Activated CD4-positive, alpha-beta T cell treated with anti-CD3 and anti-CD28 coated beads for 48 hours (primary cell): ENCODE measurements at regions not wholly inside any gene's neighbourhood (a gene's known extent, or its start where the extent isn't known, plus 50 kb on each side); places are given as distances from the start of the nearest gene placed in this dataset.

Experiments
- DNase-seq: peaks from one replicate; pipeline ENCODE4 v3.0.0-alpha.2; 2020

DNA sequence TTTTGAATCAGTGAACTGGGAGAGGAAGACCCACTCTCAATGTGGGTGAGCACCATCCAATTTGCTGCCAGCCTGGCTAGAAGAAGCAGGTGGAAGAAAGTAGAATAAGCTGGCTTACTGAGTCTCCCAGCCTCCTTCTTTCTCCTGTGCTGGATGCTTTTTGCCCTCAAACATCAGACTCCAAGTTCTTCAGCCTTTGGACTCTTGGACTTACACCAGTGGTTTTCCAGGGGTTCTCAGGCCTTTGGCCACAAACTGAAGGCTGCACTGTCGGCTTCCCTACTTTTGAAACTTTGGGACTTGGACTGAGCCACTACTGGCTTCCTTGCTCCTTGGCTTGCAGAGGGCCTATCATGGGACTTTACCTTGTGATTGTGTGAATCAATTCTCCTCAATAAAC, 804.2 kb upstream of the SLITRK1 start:
- no peak for DNase-seq

DNA sequence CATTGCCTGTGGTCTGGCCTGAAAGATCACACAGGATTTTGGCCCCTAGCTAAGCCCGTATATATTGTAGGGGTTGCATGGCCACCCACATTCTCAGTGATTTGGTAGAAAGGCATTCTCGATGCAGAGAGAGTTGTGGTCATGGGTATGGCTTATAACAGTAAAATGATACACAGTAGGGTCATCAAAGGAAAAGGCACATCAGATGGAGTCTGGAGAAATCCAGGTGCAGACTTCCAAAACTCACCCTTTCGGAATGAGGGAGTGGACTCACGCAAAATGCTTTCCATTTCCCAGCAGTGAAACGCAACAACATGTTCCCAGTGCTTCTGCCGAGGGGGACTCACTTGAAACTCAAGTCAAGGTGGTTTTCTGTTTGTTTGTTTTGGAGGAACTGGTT, 802.5 kb upstream of the SLITRK1 start:
- DNase-seq = no peak

DNA sequence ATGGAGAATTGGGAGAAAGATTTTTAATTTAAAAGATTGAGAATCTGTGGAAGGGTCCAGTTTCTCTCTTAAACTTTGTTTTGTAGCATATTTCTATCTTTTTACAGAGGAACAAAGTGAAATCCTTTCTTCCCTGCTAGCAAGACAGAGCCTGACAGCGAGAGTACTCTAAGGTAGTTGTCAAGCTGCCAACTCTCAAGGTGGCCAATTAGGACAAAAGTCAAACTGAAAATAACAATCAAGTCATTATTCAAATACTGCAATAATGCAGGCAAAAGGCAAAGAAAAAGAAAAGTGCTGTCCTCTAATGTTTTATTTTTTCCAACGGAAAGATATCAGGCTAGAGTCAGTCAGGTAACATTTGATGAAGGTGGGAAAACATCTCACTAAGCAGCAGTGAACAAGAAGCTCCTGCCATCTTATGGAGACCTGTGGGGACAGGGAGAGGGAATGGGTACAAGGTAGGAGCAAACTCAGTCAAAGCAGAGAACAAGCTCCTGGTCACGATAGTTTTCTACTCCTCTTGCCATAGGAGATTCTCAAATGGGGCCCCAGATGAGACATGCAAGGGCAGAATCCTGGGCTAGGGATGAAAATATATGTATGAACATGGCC, 801.9 kb upstream of the SLITRK1 start:
- no peak for DNase-seq

DNA sequence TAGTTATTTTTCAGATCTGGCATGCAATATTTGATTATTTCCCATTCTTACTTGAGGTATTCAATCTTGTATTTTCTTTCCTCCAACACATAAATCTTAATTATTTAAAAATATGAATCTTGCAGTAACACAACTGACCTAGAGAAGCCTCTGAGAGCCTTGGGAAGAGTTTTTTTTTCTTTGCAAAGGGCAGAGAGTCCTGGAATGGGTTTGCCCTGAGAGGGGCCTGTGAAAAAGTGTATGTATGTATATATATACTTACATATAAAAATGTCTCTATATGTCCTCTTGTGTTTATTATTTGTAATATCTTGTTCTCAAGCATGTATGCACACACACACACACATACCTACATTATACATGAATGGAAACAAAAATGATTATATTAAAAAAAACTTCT, 801.2 kb upstream of the SLITRK1 start:
- DNase-seq = no peak

DNA sequence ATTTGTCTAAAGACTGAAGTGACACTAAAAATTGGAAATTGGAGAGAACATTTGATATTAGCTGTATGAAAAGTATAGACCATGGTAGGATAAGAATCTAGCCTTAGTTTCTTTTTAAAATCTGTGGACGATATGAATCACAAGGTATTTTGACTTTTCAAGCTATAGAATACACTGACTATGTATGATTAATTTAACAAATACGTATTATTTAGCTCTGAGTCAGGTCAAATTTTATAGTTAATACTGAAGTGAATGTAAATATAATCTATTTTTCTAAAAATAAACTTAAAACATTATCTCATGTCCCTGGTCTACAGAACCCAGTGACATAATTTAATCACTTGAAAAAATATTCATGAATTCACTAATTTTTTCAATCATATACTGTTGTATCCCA, 795.6 kb upstream of the SLITRK1 start:
- no peak for DNase-seq

DNA sequence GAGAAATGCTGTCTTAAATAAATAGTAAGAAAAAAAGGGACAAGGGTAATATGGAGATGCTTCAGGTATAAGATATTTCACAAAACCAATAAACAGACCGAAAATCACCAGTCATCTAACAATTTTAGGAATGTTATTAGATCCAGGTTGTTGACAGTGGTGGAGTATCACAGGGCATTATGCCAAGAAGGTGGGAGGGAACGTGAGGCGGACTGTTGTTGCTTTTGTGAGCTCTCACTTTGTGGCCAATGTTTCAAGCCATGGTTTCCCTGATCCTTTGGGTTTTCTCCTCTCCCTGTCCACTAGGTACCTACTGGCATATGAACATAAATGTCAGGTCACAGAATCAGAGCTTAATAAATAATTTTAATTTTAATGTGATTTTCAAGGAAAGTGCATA, 790.3 kb upstream of the SLITRK1 start:
- DNase-seq = no peak

DNA sequence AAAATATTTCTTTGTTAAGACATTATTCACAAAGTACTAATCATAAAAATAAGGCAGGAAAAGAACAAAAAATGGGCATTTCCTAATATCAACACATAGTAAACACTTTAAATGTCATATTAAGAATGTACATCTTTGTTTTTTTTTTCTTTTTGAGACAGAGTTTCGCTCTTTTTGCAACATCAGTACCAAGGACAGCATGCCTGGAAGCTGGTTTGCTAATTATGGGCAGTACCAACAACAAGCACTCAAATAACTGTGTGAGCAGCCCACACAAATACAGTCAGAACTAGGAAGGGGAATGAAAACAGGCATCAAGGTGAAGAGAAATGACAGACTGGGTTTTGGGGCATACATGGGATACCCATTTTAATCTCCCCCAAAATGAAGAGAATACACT, 788.0 kb upstream of the SLITRK1 start:
- DNase-seq = no peak

DNA sequence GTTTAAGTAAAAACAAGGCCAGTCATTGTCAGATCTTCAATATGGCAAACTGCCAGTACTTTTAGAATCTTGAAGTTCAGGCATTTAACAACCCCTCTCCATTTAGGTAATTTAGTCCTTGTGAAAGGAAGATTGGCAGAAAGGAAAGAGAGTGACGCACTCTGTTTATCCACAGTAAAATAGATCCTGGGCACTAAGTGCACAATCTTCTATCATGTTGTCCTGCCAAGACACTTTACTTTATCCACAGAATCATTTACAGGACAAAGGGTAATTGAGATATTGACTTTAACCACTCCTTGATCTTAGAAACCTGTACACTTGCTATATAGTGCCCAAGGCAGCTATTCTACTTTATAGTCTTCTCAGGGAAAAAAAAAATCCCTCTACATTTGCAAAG, 786.4 kb upstream of the SLITRK1 start:
- DNase-seq = no peak

DNA sequence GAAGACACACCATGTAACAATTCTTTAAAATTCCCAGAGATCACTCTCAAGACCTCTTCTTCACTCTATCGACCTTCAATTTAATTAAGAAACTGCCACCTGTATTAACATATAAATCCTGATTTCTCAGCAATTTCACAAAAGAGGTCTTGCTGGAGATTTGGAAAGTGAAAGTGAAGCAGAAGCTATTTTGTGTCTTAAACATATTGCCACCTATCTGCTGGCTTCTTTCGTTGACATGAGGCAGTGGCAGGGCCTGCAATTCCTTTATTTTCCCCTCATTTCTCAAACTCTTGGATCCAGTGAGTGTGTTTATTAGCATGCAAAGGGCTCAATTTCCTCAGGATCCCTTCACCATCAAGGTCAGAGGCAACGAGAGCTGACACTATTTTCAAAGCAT, 780.2 kb upstream of the SLITRK1 start:
- no peak for DNase-seq

DNA sequence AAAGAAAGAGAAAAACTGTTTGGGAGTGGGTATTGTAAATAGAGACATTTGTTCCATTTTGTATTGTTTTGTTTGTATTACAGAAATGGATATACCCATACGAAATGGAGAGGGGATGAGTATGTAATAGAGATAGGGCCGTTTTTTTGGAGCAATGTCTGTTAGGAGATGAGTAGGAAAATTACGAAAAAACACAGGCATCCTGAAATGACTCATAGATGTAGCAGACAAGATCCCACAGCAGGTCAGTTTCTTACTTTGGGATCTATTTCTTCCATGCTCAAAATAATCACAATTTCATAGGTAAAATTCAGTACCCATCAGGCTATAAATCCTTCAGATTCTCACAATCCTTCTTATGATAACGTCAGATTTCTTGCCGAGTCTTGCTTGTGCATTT, 779.4 kb upstream of the SLITRK1 start:
- no peak for DNase-seq

DNA sequence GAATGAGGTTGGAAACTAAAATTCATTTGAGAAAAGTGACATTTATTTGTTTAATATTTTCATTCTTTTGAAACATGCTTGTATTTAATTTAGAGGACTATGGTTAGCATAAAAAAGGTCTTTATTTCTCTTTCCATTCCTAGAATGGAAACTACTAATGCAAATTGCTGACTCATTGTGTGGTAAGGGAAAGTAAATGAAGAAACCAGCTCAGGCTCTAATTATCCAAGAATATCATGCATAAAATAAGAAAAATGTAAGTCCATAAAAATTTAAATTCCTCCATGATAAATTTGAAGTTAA, 777.0 kb upstream of the SLITRK1 start:
- DNase-seq = no peak

DNA sequence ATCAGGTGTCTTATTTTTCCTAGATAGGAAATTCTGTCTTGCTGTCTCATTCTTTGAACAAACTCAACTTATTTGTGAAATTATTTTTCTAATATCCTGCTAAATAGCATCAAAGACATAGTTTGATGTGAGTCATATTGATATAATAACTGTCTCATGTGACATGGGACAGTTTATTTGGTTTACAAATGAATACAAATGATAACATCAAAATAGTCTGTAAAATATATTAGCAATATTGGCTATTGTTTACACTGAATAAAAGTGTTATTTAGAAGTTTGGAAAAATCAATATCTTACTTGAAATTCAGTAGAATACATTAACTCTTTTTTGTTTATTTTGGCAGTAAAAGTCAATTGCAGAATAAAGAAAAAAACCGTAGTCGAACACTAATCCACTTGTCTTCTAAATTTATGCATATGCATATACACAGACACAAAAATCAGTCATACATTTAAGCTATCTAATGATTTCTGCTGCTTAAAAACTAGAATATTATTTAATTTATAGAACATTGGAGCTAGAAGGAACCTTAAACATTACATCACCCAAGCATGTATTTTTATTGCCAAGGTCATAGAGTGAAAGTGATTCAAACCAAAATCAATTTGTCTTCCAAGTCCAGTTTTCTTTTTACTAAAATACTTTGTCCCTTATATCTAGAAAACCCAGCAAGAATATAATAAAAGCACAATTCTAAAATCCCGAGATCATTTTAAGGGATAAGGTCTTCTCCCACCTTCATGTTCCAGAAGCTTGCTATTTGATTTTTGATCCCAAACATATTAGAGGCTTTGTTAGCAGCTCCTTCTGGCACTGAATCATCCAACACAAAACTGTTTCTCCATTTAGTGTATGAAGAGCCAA, 776.5 kb upstream of the SLITRK1 start:
- DNase-seq = no peak

DNA sequence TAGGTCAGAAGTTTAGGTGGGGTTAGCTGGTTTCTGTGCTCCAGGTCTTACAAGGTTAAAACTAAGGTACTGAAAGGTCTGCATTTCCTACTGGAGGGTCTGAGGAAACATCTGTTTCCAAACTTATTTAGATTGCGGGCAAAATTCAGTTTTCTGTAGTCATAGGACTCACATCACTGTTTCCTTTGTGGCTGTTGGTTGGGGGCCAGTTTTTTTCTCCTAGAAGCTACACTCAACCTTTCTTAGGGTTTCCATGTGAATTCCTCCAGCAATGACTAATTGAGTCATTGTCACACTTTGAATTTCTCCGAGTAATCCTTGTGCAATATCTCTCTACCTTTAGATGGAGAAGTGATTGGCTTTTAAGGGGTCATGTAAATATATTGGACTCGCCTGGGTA, 773.4 kb upstream of the SLITRK1 start:
- no peak for DNase-seq

DNA sequence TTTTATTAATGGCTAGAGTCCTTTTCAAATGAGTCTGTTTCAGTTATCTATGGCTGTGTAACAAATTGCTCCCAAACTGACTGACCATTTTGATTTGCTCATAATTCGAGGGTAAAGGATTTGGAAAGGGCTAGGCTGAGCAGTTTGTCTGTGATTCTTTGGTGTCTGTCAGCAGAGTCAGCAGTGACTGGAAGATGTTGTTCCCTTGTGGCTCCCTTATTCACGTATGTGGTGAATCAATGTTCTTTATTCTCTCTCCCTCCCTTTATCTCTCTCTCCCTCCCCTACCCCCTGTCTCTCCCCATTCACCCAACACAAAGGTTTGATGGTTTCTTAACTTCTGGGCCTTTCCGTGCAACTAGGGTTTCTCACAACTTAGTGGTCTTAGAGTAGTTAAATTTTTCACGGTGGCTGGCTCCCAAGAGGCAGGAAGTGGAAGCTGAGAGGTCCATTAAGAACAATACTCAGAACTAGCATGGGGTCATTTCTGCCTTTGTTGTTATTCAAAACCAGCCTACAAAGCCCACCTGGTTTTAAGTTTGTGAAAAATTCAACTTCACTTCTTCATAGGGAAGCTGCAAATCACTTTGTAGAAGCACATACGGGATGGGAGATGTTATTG, 772.5 kb upstream of the SLITRK1 start:
- DNase-seq = no peak

DNA sequence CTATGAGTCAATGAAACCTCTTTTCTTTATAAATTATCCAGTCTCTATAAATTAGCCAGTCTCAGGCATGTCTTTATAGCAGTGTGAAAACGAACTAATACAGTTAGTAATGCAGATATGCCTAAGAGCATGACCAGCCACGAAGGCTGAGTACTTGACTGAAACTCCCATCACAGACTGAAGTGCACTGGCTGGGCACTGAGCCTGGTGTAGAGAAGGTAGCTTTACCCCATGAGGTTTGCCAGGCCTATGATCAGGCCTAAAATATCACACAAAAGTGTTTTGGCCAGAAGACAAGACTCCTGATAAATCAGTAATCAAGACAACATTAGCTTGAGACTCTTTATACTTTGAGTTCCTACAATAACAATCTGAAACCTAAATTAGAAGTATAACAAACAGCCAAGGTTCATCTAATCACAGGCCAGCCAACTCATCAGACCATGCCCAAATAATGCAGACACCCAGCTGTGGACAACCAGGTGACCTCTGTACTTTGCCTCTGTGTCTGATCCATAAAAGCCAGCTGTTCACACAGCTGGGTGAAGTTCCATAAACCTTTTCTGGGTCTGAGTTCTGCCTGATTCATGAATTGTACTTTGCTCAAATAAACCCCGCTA, 771.8 kb upstream of the SLITRK1 start:
- no peak for DNase-seq

DNA sequence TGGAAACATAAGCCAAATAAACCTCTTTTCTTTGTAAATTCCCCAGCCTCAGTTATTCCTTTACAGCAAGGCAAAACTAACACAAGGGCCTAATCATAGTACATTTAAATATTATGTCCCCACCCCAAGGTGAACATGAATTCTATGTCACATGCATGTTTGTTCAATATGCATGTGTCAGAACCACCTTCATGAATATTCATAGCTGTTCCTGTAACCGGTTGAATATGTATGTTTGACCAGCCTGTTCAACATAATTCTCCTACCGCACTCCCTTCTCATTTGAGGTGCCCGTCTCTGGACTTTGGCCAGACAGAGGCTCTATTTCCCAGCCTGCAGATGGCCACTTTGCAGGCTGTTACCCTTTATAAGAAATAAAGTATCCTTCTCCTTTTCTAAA, 769.4 kb upstream of the SLITRK1 start:
- DNase-seq = no peak

DNA sequence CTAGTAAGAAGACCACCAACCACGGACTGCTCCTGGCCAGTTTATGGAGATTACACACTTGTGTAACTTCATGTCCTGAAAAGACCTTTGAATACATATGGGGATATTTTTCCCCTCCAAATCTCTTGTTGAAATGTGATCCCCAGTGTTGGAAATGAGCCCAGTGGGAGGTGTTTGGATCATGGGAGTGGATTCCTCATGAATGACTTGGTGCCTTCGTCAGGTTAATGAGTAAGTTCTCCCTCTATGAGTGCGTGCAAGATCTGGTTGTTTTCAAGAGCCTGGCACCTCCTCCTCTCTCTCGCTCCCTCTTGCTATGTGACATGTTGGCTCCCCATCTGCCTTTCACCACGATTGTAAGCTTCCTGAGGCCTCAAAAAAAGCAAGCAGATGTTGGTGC, 769.0 kb upstream of the SLITRK1 start:
- DNase-seq = no peak

DNA sequence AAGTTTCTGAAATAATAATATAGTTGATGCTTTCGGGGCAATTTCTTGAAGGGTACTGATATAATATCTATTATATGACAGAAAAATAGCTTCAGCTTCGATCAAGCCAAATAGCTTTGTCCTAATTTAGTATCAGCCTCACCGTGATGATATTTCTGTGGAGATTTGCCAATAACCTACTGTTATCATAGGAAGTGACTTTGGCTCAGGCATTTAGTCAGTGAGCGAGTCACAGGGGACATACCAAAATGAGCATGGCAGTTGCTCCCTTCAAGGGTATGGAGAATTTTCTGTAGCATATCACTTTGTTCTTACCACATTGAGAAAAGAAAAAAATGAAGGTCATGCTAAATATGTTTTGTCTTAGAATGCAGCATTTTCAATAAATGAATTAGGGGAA, 767.6 kb upstream of the SLITRK1 start:
- no peak for DNase-seq

DNA sequence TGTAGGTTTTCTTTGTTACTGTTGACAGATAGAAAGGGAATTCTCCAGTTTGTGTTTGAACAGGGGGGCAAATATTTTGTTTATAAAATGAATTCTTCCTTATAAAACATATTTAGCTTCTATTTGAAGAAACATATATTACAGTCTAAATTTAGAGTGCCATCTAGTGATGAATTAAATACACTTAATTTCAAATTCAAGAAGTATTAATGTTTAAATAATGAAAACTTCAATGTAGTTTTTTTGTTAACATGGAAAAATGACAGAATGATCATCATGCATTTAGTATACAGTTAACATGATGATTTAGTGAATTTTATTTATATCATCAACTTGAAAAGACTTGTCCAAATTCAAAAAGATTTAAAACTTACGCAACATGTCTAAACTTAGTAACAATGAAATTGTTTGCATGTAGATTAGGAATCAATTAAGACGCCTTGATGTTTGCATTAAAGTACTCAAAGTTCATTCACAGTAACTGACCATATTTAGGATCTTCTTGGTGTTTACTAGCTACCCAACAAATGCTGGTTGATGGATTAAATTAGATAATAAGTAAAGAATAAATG, 765.9 kb upstream of the SLITRK1 start:
- no peak for DNase-seq

DNA sequence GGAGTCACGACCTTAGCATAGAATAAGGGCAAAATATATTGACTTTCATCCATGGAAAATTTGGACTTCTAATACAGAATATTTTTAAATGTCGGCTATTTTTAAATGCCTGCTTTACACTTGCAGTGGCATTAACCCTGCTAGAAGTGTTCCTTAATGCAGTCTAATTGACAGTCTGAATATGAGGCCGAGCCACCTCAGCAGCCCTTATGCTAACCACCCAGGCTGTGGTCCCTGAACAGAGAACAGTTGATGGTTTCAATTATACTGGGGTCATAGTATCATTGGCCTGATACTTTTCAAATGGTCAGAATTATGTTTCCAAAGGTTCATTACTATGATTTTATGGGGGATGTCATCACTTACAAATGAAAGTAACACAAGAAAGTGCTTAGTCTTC, 764.7 kb upstream of the SLITRK1 start:
- no peak for DNase-seq

DNA sequence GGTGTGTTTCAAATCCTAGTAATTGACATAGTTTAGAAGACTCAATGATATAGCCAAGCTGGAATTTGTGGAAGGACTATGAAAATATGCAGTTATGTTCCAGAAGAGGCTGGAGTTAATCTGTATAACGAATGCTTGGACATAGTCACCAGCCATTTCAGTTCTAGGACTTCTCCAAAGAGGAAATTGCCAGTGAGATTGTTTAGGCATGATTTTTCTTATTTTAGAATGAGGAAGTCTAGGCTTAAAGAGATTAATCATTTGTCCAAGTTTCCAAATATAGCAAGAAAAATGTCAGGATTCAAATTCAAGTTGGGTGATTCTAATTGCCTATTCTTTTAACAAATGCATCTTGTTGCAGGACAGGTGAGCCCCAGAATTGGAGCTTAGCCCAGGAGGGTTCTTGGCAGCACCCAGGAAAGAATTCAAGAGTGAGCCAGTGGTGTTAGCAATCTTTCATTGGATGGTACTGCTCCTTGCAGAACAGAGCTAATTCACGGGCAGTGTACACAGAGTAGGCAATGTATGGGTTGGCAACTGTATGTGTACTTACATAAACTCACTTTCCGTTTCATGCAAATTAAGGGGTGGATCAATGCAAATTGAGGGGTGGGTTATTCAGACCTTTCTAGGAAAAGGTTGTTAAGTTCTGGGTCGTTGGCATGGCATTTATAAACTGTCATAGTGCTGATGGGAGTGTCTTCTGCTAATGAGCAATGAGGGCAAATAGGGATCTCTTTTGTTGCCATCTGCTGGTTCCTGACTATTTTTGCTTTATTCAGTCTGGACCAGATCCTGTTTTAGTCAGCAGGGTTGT, 763.1 kb upstream of the SLITRK1 start:
- DNase-seq = no peak

DNA sequence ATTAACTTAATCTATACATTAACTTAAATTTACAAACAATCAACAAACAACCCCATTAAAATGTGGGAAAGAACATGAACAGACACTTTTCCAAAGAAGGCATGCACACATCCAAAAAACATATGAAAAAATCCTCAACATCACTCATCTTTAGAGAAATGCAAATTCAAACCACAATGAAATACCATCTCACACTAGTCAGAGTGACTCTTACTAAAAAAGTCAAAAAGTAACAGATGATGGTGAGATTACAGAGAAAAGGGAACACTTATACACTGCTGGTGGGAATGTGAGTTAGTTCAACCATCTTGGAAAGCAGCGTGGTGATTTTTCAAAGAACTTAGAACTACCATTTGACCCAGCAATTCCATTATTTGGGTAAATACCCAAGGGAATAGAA, 759.2 kb upstream of the SLITRK1 start:
- DNase-seq = no peak

DNA sequence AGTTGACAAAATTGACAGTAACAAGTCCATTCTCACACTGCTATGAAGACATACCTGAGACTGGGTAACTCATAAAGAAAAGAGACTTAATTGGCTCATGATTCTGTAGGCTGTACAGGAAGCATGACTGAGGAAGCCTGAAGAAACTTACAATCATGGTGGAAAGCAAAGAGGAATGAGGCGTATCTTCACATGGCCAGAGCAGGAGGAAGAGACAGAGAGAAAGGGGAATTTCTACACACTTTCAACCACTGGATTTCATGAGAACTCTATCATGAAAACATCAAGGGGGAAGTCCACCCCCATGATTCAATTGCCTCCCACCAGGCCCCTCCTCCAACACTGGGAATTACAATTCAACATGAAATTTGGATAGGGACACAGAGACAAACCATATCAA, 758.4 kb upstream of the SLITRK1 start:
- no peak for DNase-seq
